ENCODE measurements at regions not wholly inside any gene's neighbourhood (a gene's known extent, or its start where the extent isn't known, plus 50 kb on each side); places are given as distances from the start of the nearest gene placed in this dataset.

GRCh38 chr5:5805916-5806315, 383.4 kb downstream of the ICE1 start:
- no peak overlapping the region for H3K27ac Mint-ChIP-seq
- Histone ChIP-seq H2BK120ac (ENCODE audit: low read depth, low read length, poor library complexity, severe bottlenecking) (no peak overlapping the region), H3K4ac (ENCODE audit: low read depth, low read length) (no peak overlapping the region), H3K79me1 (ENCODE audit: insufficient read depth, low read depth, low read length, poor library complexity, severe bottlenecking) (no peaks in the 10 kb centered on the region), H3K27ac (ENCODE audit: insufficient read length, low read depth, low read length) (no peak overlapping the region), H3K14ac (ENCODE audit: insufficient read depth, low read length) (no peak overlapping the region), H3K79me2 (ENCODE audit: insufficient read depth, low read length) (no peaks in the 10 kb centered on the region), H3K4me2 (ENCODE audit: insufficient read depth, insufficient read length, low read length) (no peak overlapping the region), H2BK20ac (ENCODE audit: low read depth, low read length, poor library complexity, severe bottlenecking) (no peak overlapping the region), H4K5ac (ENCODE audit: insufficient read length, low read depth, low read length) (no peak overlapping the region), H3T11ph (ENCODE audit: low read length) (no peak overlapping the region), H4K91ac (ENCODE audit: insufficient read length, low read depth, low read length) (no peak overlapping the region), H3K56ac (ENCODE audit: insufficient read length, low read depth, low read length) (no peak overlapping the region), H3K18ac (ENCODE audit: insufficient read length, low read depth, low read length) (no peak overlapping the region), H2AFZ (ENCODE audit: low read length) (no peak overlapping the region), H2BK5ac (ENCODE audit: insufficient read length, low read length) (no peak overlapping the region), H3K27me3 (ENCODE audit: insufficient read depth, low read length) (no peaks in the 10 kb centered on the region), H2AK5ac (ENCODE audit: insufficient read length, low read length) (no peak overlapping the region), H3K9ac (ENCODE audit: extremely low read depth, insufficient read length, low read length) (no peak overlapping the region), H3K23ac (ENCODE audit: insufficient read length, low read depth, low read length) (no peak overlapping the region), H3K23me2 (ENCODE audit: insufficient read length, low read depth, low read length, poor library complexity, severe bottlenecking) (no peaks in the 10 kb centered on the region), H2BK12ac (ENCODE audit: insufficient read length, low read depth, low read length) (no peak overlapping the region), H4K8ac (replicated peaks; ENCODE audit: insufficient read length, low read depth, low read length) (no peak overlapping the region), H3K4me1 (ENCODE audit: insufficient read depth, low read length) (no peaks in the 10 kb centered on the region), H2BK15ac (ENCODE audit: low read depth, low read length) (no peak overlapping the region), H3K9me3 (ENCODE audit: control insufficient read depth, low read depth, low read length) (no peaks in the 10 kb centered on the region), H4K20me1 (ENCODE audit: control insufficient read depth, insufficient read depth, insufficient read length) (no peaks in the 10 kb centered on the region)
- H3K4me3 Mint-ChIP-seq: no peak overlapping the region
- H3K4me1 Mint-ChIP-seq: no peaks in the 10 kb centered on the region
- WGBS (ENCODE audit: extremely low coverage, insufficient read length, low lambda C conversion rate): no CpG with 5 or more reads among the region's 7 CpGs
- peaks cover 0 to 4% of the 10 kb centered on the region in 2 experiments; a peak in 2 of 5 replicates for H3K9me3 Mint-ChIP-seq
- H3K36me3 Mint-ChIP-seq (ENCODE audit: insufficient read depth in 1 of 3, low read depth in 3 of 3): peaks cover 0 to 2% (median 0%) of the 10 kb centered on the region in 3 experiments; a peak in 2 of 7 replicates
- H3K27me3 Mint-ChIP-seq (ENCODE audit: low read depth): peaks cover 2% of the 10 kb centered on the region; the same call in 1 of the 2 replicates
- no peak for DNase-seq
- no peak for TF ChIP-seq CTCF (conservative IDR thresholded peaks at IDR 0.05)
